Lower lobe of right lung (tissue), 2 donors: ENCODE measurements at regions not wholly inside any gene's neighbourhood (a gene's known extent, or its start where the extent isn't known, plus 50 kb on each side); places are given as distances from the start of the nearest gene placed in this dataset.
"Not testable (repeated sequence)": the region's sequence is repeated elsewhere in the genome, so short reads cannot be mapped to it uniquely, and the experiment has no call there.

ENCODE experiments used
- ATAC-seq, 2 donors: fragments of 200-7000 bp; cut with Tn5 transposase; one replicate each; pipeline ENCODE4 v1.9.1; 2020 to 2022; ENCODE audit warnings: mild to moderate bottlenecking in 2 of 2, moderate library complexity in 2 of 2
- DNase-seq: peaks from one replicate; pipeline ENCODE4 v3.0.0-alpha.2; 2020
- H3K27ac ChIP-seq: fragments of 200-600 bp; one replicate; pipeline ENCODE4 v1.8.0; 2022
- H3K27me3 ChIP-seq: fragments of 200-600 bp; one replicate; pipeline ENCODE4 v1.8.0; 2022; ENCODE audit warnings: low read depth
- H3K36me3 ChIP-seq: fragments of 200-600 bp; one replicate; pipeline ENCODE4 v1.8.0; 2022; ENCODE audit warnings: mild to moderate bottlenecking
- H3K4me1 ChIP-seq: fragments of 200-600 bp; one replicate; pipeline ENCODE4 v1.8.0; 2022
- H3K4me3 ChIP-seq: fragments of 200-600 bp; one replicate; pipeline ENCODE4 v1.8.0; 2022; ENCODE audit warnings: mild to moderate bottlenecking
- H3K9me3 ChIP-seq: fragments of 200-600 bp; one replicate; pipeline ENCODE4 v1.8.0; 2022
- intact Hi-C: fragments of 100-400 bp; cut with DNase I; formaldehyde crosslinking; loops from one replicate; pipeline ENCODE4 v1.11.0; 2022
- TF ChIP-seq, protein P1 (sequence below): fragments of 200-600 bp; IDR thresholded peaks from one replicate; pipeline ENCODE4 v1.8.0; 2022; ENCODE audit warnings: antibody characterized with exemption, mild to moderate bottlenecking
- donor health status: DM: no; HTN: yes; CAD: no; lungs with severe emphysema.

DNA sequence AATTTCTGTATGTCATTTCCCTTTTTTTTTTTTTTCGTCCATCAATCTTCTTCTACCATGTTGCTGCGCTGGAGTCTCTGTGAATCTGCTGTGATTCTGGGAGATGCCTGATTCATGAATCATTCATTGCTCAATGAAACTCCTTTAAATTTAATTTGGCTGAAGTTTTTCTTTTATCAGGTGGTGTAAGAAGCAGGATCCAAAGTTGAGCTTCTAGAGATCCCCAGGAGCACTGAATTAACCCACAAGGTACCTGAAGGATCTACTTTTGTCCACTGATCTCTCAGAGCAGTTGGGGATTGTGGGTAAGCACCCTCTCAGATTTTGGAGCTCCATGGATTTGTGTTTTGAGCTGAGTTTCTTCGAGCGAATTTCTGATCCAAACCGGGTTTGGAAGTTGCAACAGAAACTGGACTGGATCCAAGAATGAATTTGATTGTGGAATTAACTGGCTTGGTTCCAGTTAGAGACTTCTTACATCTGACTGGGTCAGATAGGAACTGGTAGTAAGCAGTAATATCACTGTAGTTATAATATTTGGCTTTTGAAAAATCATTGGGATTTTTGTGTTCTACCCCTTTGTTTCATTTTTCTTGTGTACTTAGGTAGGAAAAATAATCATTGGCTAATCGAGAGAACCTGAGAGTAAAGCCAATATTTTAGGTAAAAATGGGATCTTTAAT, 447.8 kb upstream of the TOM1L1 start:
- ATAC-seq (no peak), DNase-seq (no peak)
- no peaks in the 10 kb centered on the region for H3K4me1 ChIP-seq
- H3K4me3 ChIP-seq = no peak overlapping the region
- H3K27me3 ChIP-seq = no peaks in the 10 kb centered on the region
- H3K27ac ChIP-seq = no peak overlapping the region
- H3K9me3 ChIP-seq = peaks cover 16% of the 10 kb centered on the region
- TF ChIP-seq, protein P1, sequence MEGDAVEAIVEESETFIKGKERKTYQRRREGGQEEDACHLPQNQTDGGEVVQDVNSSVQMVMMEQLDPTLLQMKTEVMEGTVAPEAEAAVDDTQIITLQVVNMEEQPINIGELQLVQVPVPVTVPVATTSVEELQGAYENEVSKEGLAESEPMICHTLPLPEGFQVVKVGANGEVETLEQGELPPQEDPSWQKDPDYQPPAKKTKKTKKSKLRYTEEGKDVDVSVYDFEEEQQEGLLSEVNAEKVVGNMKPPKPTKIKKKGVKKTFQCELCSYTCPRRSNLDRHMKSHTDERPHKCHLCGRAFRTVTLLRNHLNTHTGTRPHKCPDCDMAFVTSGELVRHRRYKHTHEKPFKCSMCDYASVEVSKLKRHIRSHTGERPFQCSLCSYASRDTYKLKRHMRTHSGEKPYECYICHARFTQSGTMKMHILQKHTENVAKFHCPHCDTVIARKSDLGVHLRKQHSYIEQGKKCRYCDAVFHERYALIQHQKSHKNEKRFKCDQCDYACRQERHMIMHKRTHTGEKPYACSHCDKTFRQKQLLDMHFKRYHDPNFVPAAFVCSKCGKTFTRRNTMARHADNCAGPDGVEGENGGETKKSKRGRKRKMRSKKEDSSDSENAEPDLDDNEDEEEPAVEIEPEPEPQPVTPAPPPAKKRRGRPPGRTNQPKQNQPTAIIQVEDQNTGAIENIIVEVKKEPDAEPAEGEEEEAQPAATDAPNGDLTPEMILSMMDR = no peak
- intact Hi-C loops = no loop called here
- no peaks in the 10 kb centered on the region for H3K36me3 ChIP-seq

DNA sequence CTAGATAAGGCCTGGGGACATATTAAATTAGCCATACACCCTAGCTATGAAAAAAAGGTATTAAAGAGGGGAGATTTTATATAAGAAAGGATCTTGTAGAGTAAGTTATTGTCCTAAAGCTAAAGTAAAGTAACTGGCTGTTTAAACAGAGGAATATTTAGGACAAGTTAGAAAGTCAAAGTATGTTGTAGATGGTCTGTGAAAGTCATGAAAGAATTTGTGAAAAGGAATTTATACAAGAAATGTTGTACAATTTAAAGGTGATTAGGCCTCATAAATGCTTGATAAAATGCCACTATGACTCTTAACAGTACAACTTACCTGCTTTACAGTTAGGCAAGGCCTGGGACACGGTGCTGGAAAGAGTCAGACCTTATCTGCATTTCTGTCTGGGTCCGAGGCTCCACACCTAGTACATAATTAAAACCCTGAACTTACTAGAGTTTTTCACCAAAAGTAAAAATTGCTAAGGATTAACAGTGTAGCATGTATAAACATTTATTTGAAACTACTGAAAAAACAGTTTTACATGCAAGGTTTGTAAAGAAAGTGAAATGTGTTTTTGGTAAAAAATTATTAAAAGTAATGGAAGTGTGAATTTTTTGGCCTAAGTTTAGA, 445.3 kb upstream of the TOM1L1 start:
- Histone ChIP-seq H3K27me3 (no peaks in the 10 kb centered on the region), H3K27ac (no peak overlapping the region), H3K4me3 (no peak overlapping the region), H3K4me1 (no peaks in the 10 kb centered on the region), H3K36me3 (no peaks in the 10 kb centered on the region), H3K9me3 (peaks cover 16% of the 10 kb centered on the region)
- TF ChIP-seq, protein P1 = no peak
- no peak for DNase-seq
- no peak for ATAC-seq
- intact Hi-C loops = no loop called here

DNA sequence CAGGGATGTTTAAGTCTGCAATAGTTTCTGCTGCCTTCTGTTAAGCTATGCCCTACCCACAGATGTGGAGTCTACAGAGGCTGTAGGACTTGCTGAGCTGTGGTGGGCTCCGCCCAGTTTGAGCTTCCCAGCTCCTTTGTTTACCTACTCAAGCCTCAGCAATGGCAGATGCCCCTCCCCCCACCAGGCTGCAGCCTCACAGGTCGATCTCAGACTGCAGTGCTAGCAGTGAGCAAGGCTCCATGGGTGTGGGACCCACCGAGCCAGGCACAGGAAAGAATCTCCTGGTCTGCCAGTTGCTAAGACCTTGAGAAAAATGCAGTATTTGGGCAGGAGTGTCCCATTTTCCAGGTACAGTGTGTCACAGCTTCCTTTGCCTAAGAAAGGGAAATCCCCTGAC, 435.2 kb upstream of the TOM1L1 start:
- H3K27ac ChIP-seq, H3K4me3 ChIP-seq, DNase-seq, H3K9me3 ChIP-seq, intact Hi-C loops, H3K27me3 ChIP-seq, H3K4me1 ChIP-seq, ATAC-seq, H3K36me3 ChIP-seq: not testable (repeated sequence)

DNA sequence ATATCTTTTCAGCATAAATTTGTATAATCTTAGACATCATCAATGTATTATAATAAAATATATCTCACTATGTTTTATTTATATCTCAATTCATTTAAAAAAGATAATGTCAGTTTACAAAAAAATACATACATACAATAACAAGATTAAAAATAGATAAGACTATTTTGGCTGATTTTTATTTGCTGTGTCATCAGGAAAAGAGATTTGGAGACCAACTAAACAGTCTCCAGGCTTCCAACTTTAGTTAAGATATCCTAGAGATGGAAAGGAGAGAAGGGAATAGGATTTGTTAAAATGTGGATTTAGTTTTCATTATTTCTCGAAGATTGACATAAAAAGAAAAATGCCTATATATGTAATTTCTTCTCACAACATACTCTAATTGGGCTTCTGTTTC, 433.8 kb upstream of the TOM1L1 start:
- no peaks in the 10 kb centered on the region for H3K36me3 ChIP-seq
- no peaks in the 10 kb centered on the region for H3K27me3 ChIP-seq
- H3K4me1 ChIP-seq = no peaks in the 10 kb centered on the region
- TF ChIP-seq, protein P1 = no peak
- no peak for DNase-seq
- ATAC-seq = no peak
- no peak overlapping the region for H3K4me3 ChIP-seq
- intact Hi-C loops = no loop called here
- no peak overlapping the region for H3K27ac ChIP-seq
- H3K9me3 ChIP-seq = no peaks in the 10 kb centered on the region

DNA sequence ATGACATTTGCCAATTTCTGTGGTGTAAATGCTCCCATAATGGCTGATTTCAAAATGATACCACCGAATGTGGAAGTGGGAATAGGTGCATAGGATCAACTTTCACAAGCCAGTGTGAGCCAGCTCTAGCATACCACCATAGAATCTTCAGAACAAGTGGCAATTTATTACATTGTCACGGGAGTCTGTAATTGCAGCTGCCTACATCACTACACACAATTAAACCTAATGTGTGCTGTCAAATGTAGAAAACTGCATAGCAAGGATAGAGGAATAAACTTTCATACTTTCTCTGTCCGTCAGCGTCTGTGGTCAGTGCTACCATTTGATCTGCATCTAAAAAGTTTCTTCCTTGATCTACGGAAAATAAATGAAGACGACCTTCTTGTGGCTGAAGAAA, 417.8 kb upstream of the TOM1L1 start:
- no peak for DNase-seq
- no peaks in the 10 kb centered on the region for H3K27me3 ChIP-seq
- no peaks in the 10 kb centered on the region for H3K36me3 ChIP-seq
- H3K9me3 ChIP-seq = no peaks in the 10 kb centered on the region
- no peak overlapping the region for H3K27ac ChIP-seq
- no peak overlapping the region for H3K4me3 ChIP-seq
- intact Hi-C loops = no loop called here
- TF ChIP-seq, protein P1 = no peak
- no peaks in the 10 kb centered on the region for H3K4me1 ChIP-seq
- ATAC-seq = no peak

DNA sequence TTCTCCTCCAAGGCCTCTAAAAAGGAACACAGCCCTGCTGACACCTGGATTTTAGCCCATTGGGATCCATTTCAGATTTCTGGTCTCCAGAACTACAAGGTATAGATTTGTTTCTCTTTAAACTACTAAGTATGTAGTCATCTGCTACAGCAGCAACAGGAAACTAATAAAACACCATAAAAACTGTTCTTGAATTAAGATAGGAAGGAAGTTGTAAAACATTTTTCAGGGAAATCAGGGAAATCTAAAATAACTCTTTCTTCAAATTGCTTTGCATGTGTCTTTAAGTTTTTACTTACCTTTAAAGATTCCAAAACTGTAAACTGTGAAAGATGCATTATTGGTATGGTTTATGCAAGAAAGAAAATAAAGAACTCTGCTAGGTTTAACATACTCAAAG, 407.0 kb upstream of the TOM1L1 start:
- Histone ChIP-seq H3K9me3 (no peaks in the 10 kb centered on the region), H3K27ac (no peak overlapping the region), H3K27me3 (no peaks in the 10 kb centered on the region), H3K36me3 (no peaks in the 10 kb centered on the region), H3K4me1 (no peaks in the 10 kb centered on the region), H3K4me3 (no peak overlapping the region)
- intact Hi-C loops = no loop called here
- DNase-seq = no peak
- ATAC-seq = no peak
- TF ChIP-seq, protein P1 = no peak
